H1 (cell line): ENCODE measurements at regions not wholly inside any gene's neighbourhood (a gene's known extent, or its start where the extent isn't known, plus 50 kb on each side); places are given as distances from the start of the nearest gene placed in this dataset.

ENCODE experiments used
- FOSL1 ChIP-seq: IDR thresholded peaks from 2 replicates; pipeline ENCODE4 v1.6.1; 2011; ENCODE audit warnings: mild to moderate bottlenecking, low read depth, low read length, moderate library complexity; ENCODE audit not compliant: insufficient read depth
- KDM5A ChIP-seq: fragments of 200-600 bp; IDR thresholded peaks from 2 replicates; pipeline ENCODE4 v1.7.1; 2012; ENCODE audit warnings: mild to moderate bottlenecking, low read length, inconsistent platforms, mixed read lengths

DNA sequence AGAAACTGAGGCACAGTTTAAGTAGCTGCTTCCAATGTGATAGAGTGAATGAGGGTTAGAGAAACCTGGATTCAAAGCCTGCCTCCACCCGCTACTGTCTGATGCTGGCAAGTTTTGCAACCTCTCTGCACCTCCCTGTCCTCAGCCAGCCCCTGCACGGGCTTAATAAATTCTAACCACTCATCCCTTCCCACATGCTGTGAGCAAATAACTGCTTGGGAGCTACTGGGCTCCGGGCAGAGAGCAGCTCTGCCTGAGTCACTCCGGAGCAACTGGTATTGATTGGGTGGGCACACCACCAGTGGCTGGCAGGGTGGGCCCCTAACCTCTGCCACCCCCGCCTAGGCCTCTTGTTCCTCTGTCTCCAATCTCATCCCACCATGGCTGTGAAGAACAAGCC, 104.3 kb upstream of the SYT13 start (continued):
- TF ChIP-seq FOSL1 (no peak), KDM5A (no peak)
- TF ChIP-seq, all 59 proteins: peak for 0
